HEK293 (cell line): ENCODE measurements at regions not wholly inside any gene's neighbourhood (a gene's known extent, or its start where the extent isn't known, plus 50 kb on each side); places are given as distances from the start of the nearest gene placed in this dataset.

ENCODE experiments used
- CTCF ChIA-PET: fragments of 350-600 bp; formaldehyde crosslinking; extraction: SDS; loops from one replicate; lab custom pipeline; 2021; ENCODE audit warnings: antibody characterized with exemption; lab: Yijun Ruan, JAX
- POLR2A ChIA-PET: fragments of 300-600 bp; formaldehyde crosslinking; extraction: SDS; loops from one replicate; lab custom pipeline; 2020; ENCODE audit warnings: antibody characterized with exemption, inconsistent platforms; lab: Yijun Ruan, JAX
- H3K27ac ChIP-seq: fragments of 200-500 bp; sonication (Bioruptor generic); 2 replicates; pipeline ENCODE4 v1.5.1; 2014; ENCODE audit warnings: low read depth, low read length, control low read depth, inconsistent platforms; ENCODE audit errors: extremely low read depth
- H3K36me3 ChIP-seq, 2 experiments: fragments of 200-500 bp in 1 of 2; sonication (Bioruptor generic) in 1 of 2; 1 replicate in 1 of 2; 2 replicates in 1 of 2; pipeline ENCODE4 v1.5.1; 2014 to 2017; ENCODE audit warnings: inconsistent platforms in 2 of 2, low read length in 2 of 2; ENCODE audit not compliant: control insufficient read depth in 2 of 2, insufficient read depth in 1 of 2
- H3K4me1 ChIP-seq: fragments of 200-500 bp; sonication (Bioruptor generic); 2 replicates; pipeline ENCODE4 v1.5.1; 2014; ENCODE audit warnings: mild to moderate bottlenecking, low read length, inconsistent platforms; ENCODE audit not compliant: control insufficient read depth, insufficient read depth
- H3K4me3 ChIP-seq: 2 replicates; pipeline ENCODE4 v1.5.1; 2011; ENCODE audit warnings: low read depth, mild to moderate bottlenecking, control low read depth, low read length, moderate library complexity
- H3K9me3 ChIP-seq: fragments of 200-500 bp; sonication (Bioruptor generic); 2 replicates; pipeline ENCODE4 v1.5.1; 2014; ENCODE audit warnings: low read depth, low read length, inconsistent platforms; ENCODE audit not compliant: control insufficient read depth, insufficient read depth
- AEBP2 ChIP-seq: fragments of 450-650 bp; formaldehyde crosslinking; IDR thresholded peaks from 2 replicates; pipeline ENCODE4 v1.5.1; 2016; ENCODE audit warnings: missing biosample characterization, missing genetic modification characterization, borderline replicate concordance
- BCL11B ChIP-seq: fragments of 450-650 bp; formaldehyde crosslinking; IDR thresholded peaks from 2 replicates; pipeline ENCODE4 v1.5.1; 2016; ENCODE audit warnings: low read depth, missing biosample characterization, missing genetic modification characterization
- CTCF ChIP-seq: fragments of 450-650 bp; formaldehyde crosslinking; IDR thresholded peaks from 2 replicates; pipeline ENCODE4 v1.5.1; 2016; ENCODE audit warnings: missing biosample characterization, missing genetic modification characterization
- GLIS1 ChIP-seq: fragments of 450-650 bp; formaldehyde crosslinking; IDR thresholded peaks from 2 replicates; pipeline ENCODE4 v1.5.1; 2016; ENCODE audit warnings: missing biosample characterization, missing genetic modification characterization
- MZF1 ChIP-seq: fragments of 450-650 bp; formaldehyde crosslinking; IDR thresholded peaks from 2 replicates; pipeline ENCODE4 v1.5.1; 2017; ENCODE audit warnings: missing biosample characterization, missing genetic modification characterization, borderline replicate concordance
- PRDM6 ChIP-seq: fragments of 450-650 bp; formaldehyde crosslinking; IDR thresholded peaks from 2 replicates; pipeline ENCODE4 v1.5.1; 2017; ENCODE audit warnings: missing biosample characterization, missing genetic modification characterization
- ZBTB21 ChIP-seq: fragments of 450-650 bp; formaldehyde crosslinking; IDR thresholded peaks from 2 replicates; pipeline ENCODE4 v1.5.1; 2017; ENCODE audit warnings: missing biosample characterization, missing genetic modification characterization
- ZBTB7A ChIP-seq: fragments of 450-650 bp; formaldehyde crosslinking; IDR thresholded peaks from 2 replicates; pipeline ENCODE4 v1.5.1; 2016; ENCODE audit warnings: low read depth, missing biosample characterization, missing genetic modification characterization
- ZIC2 ChIP-seq: fragments of 450-650 bp; formaldehyde crosslinking; IDR thresholded peaks from 2 replicates; pipeline ENCODE4 v1.5.1; 2016; ENCODE audit warnings: missing biosample characterization, missing genetic modification characterization
- ZNF10 ChIP-seq: fragments of 450-650 bp; formaldehyde crosslinking; IDR thresholded peaks from 2 replicates; pipeline ENCODE4 v1.5.1; 2017; ENCODE audit warnings: missing biosample characterization, missing genetic modification characterization
- ZNF133 ChIP-seq: fragments of 450-650 bp; formaldehyde crosslinking; IDR thresholded peaks from 2 replicates; pipeline ENCODE4 v1.5.1; 2016; ENCODE audit warnings: missing biosample characterization, missing genetic modification characterization
- ZNF148 ChIP-seq: fragments of 450-650 bp; formaldehyde crosslinking; IDR thresholded peaks from 2 replicates; pipeline ENCODE4 v1.5.0; 2017; ENCODE audit warnings: missing biosample characterization, missing genetic modification characterization, borderline replicate concordance
- ZNF157 ChIP-seq: fragments of 450-650 bp; formaldehyde crosslinking; IDR thresholded peaks from 2 replicates; pipeline ENCODE4 v1.5.1; 2016; ENCODE audit warnings: missing biosample characterization, missing genetic modification characterization
- ZNF214 ChIP-seq: fragments of 450-650 bp; formaldehyde crosslinking; IDR thresholded peaks from 2 replicates; pipeline ENCODE4 v1.5.1; 2017; ENCODE audit warnings: missing biosample characterization, mild to moderate bottlenecking, missing genetic modification characterization, borderline replicate concordance
- ZNF248 ChIP-seq: fragments of 450-650 bp; formaldehyde crosslinking; IDR thresholded peaks from 2 replicates; pipeline ENCODE4 v1.5.1; 2017; ENCODE audit warnings: missing biosample characterization, missing genetic modification characterization
- ZNF311 ChIP-seq: fragments of 450-650 bp; formaldehyde crosslinking; IDR thresholded peaks from 2 replicates; pipeline ENCODE4 v1.5.1; 2017; ENCODE audit warnings: missing biosample characterization, missing genetic modification characterization, borderline replicate concordance
- ZNF341 ChIP-seq: fragments of 450-650 bp; formaldehyde crosslinking; IDR thresholded peaks from 2 replicates; pipeline ENCODE4; 2016; ENCODE audit warnings: low read depth, missing biosample characterization, missing genetic modification characterization
- ZNF394 ChIP-seq: fragments of 450-650 bp; formaldehyde crosslinking; IDR thresholded peaks from 2 replicates; pipeline ENCODE4 v1.5.1; 2016; ENCODE audit warnings: missing biosample characterization, missing genetic modification characterization, mild to moderate bottlenecking, moderate library complexity, borderline replicate concordance
- ZNF423 ChIP-seq: fragments of 450-650 bp; formaldehyde crosslinking; IDR thresholded peaks from 2 replicates; pipeline ENCODE4 v1.5.1; 2016; ENCODE audit warnings: missing biosample characterization, missing genetic modification characterization
- ZNF426 ChIP-seq: fragments of 450-650 bp; formaldehyde crosslinking; IDR thresholded peaks from 2 replicates; pipeline ENCODE4 v1.5.1; 2017; ENCODE audit warnings: missing biosample characterization, missing genetic modification characterization, mild to moderate bottlenecking, inconsistent platforms, moderate library complexity
- ZNF449 ChIP-seq: fragments of 450-650 bp; formaldehyde crosslinking; IDR thresholded peaks from 2 replicates; pipeline ENCODE4 v1.5.1; 2017; ENCODE audit warnings: missing biosample characterization, mild to moderate bottlenecking, missing genetic modification characterization, moderate library complexity
- ZNF473 ChIP-seq: fragments of 450-650 bp; formaldehyde crosslinking; IDR thresholded peaks from 2 replicates; pipeline ENCODE4 v1.5.1; 2017; ENCODE audit warnings: missing biosample characterization, missing genetic modification characterization
- ZNF514 ChIP-seq: fragments of 450-650 bp; formaldehyde crosslinking; IDR thresholded peaks from 2 replicates; pipeline ENCODE4 v1.5.1; 2016; ENCODE audit warnings: missing biosample characterization, missing genetic modification characterization
- ZNF658 ChIP-seq: fragments of 450-650 bp; formaldehyde crosslinking; IDR thresholded peaks from 2 replicates; pipeline ENCODE4; 2016; ENCODE audit warnings: missing biosample characterization, missing genetic modification characterization
- ZNF701 ChIP-seq: fragments of 450-650 bp; formaldehyde crosslinking; IDR thresholded peaks from 2 replicates; pipeline ENCODE4 v1.5.1; 2016; ENCODE audit warnings: missing biosample characterization, missing genetic modification characterization
- ZNF785 ChIP-seq: fragments of 450-650 bp; formaldehyde crosslinking; IDR thresholded peaks from 2 replicates; pipeline ENCODE4 v1.5.1; 2016; ENCODE audit warnings: missing biosample characterization, missing genetic modification characterization
- ZNF843 ChIP-seq: fragments of 450-650 bp; formaldehyde crosslinking; IDR thresholded peaks from 2 replicates; pipeline ENCODE4 v1.5.1; 2016; ENCODE audit warnings: missing biosample characterization, missing genetic modification characterization

GRCh38 chr9:109989296-109989695, 209.3 kb downstream of the PALM2AKAP2 start:
- ChIA-PET CTCF (no interaction called here), POLR2A (no interaction called here)
- no peak for TF ChIP-seq CTCF (tag by site-specific recombination)
- TF ChIP-seq ZNF843 (tag by site-specific recombination), result no peak
- TF ChIP-seq ZNF426 (tag by site-specific recombination), result no peak
- no peak for TF ChIP-seq MZF1 (tag by site-specific recombination)
- TF ChIP-seq ZNF473 (tag by site-specific recombination), result no peak
- TF ChIP-seq ZNF157 (tag by site-specific recombination), result no peak
- TF ChIP-seq ZNF658 (tag by site-specific recombination), result no peak
- no peak for TF ChIP-seq ZNF423 (tag by site-specific recombination)
- no peak for TF ChIP-seq ZBTB7A (tag by site-specific recombination)
- no peak for TF ChIP-seq GLIS1 (tag by site-specific recombination)
- TF ChIP-seq ZNF133 (tag by site-specific recombination), result no peak
- TF ChIP-seq ZNF785 (tag by site-specific recombination), result no peak
- TF ChIP-seq PRDM6 (tag by site-specific recombination), result no peak
- no peak for TF ChIP-seq ZNF514
- H3K27ac ChIP-seq, result no peak overlapping the region
- H3K4me1 ChIP-seq, result no peaks in the 10 kb centered on the region
- H3K4me3 ChIP-seq, result no peak overlapping the region
- H3K9me3 ChIP-seq, result no peaks in the 10 kb centered on the region
- H3K36me3 ChIP-seq, result no peaks in the 10 kb centered on the region

- no peaks in the 10 kb centered on the region for H3K36me3 ChIP-seq
- H3K27ac ChIP-seq, result no peak overlapping the region
- CTCF ChIA-PET, result no interaction called here
- TF ChIP-seq ZNF10 (tag by site-specific recombination) (no peak), ZNF248 (tag by site-specific recombination) (no peak), AEBP2 (tag by site-specific recombination) (no peak), ZNF394 (tag by site-specific recombination) (no peak), ZNF148 (tag by site-specific recombination) (no peak), ZNF341 (tag by site-specific recombination) (no peak), ZIC2 (tag by site-specific recombination) (no peak), ZBTB21 (no peak), ZNF214 (no peak), ZNF449 (tag by site-specific recombination) (no peak), ZNF311 (tag by site-specific recombination) (no peak), ZNF701 (tag by site-specific recombination) (no peak), BCL11B (tag by site-specific recombination) (no peak)
- TF ChIP-seq, all 188 proteins: peak for 0
- H3K4me1 ChIP-seq, result no peaks in the 10 kb centered on the region
- no peak overlapping the region for H3K4me3 ChIP-seq
- H3K9me3 ChIP-seq, result no peaks in the 10 kb centered on the region
- POLR2A ChIA-PET, result no interaction called here
Measured at GRCh38 chr9:109990541-109990940, 210.5 kb downstream of the PALM2AKAP2 start.
